Sigmoid colon (tissue), 4 donors: ENCODE measurements at regions not wholly inside any gene's neighbourhood (a gene's known extent, or its start where the extent isn't known, plus 50 kb on each side); places are given as distances from the start of the nearest gene placed in this dataset.

Experiments
- POLR2A ChIP-seq, 2 donors: fragments of 450-650 bp; IDR thresholded peaks; one replicate each; pipeline ENCODE4 v1.6.1; 2016; ENCODE audit warnings: antibody characterized with exemption in 2 of 2, mild to moderate bottlenecking in 2 of 2, moderate library complexity in 2 of 2
- POLR2AphosphoS5 ChIP-seq, 4 donors: sonication (generic); formaldehyde crosslinking; IDR thresholded peaks; one replicate each; pipeline ENCODE4 v1.6.1; 2017; ENCODE audit warnings: antibody characterized with exemption in 4 of 4
- TF ChIP-seq, protein P1 (sequence below), 4 experiments: fragments of 450-650 bp in 3 of 4; fragments of 200-600 bp in 1 of 4; IDR thresholded peaks; one replicate each; pipeline ENCODE4 v1.5.1; 2016 to 2019; ENCODE audit warnings: antibody characterized with exemption in 4 of 4, mild to moderate bottlenecking in 3 of 4, moderate library complexity in 2 of 4

DNA sequence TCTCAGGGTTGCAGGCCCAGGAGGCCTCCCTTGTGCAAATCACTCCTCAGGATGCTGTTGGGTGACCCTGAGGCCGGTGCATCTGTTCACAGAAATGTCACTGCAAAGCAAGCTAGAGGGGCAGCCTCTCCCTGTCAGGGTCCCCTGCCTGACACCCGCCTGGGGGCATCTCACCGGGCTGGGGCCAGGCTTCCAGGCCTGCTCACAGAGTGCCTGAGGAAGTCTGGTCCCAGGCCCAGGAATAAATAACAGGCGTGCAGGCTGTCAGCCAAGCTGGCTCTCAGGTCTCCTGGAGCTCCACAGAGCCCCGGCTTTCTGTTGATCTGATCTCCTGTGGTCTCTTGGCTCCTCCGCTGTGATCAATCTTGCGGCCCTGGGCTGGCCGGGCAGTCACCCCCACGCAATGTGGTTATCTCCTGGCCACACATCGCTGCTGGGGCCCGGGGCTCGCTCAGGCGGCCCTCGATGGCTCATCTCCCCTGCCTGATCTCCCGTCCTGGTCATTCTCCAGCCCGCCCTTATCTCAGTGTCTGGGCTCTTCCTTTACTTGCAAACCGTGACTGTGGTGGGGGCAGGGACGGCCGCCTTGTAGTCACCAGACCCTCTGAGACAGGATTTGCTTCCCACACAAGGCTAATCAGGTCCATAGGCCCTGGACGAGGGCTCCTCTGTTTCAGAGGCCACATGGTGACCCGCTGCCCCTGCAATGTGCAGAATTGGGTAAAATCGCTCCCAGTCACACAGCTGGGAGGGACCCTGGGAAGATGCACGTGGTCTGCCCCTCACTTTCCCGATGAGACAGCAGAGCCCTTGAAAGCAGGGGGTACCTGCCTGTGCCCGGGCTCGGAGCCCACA, 231.2 kb upstream of the GSE1 start:
- TF ChIP-seq, protein P1, sequence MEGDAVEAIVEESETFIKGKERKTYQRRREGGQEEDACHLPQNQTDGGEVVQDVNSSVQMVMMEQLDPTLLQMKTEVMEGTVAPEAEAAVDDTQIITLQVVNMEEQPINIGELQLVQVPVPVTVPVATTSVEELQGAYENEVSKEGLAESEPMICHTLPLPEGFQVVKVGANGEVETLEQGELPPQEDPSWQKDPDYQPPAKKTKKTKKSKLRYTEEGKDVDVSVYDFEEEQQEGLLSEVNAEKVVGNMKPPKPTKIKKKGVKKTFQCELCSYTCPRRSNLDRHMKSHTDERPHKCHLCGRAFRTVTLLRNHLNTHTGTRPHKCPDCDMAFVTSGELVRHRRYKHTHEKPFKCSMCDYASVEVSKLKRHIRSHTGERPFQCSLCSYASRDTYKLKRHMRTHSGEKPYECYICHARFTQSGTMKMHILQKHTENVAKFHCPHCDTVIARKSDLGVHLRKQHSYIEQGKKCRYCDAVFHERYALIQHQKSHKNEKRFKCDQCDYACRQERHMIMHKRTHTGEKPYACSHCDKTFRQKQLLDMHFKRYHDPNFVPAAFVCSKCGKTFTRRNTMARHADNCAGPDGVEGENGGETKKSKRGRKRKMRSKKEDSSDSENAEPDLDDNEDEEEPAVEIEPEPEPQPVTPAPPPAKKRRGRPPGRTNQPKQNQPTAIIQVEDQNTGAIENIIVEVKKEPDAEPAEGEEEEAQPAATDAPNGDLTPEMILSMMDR (IDR thresholded peaks at IDR 0.05), result no peak
- TF ChIP-seq POLR2A (IDR thresholded peaks at IDR 0.05) (no peak), POLR2AphosphoS5 (IDR thresholded peaks at IDR 0.05) (no peak)
